ENCODE measurements at regions not wholly inside any gene's neighbourhood (a gene's known extent, or its start where the extent isn't known, plus 50 kb on each side); places are given as distances from the start of the nearest gene placed in this dataset.

DNA sequence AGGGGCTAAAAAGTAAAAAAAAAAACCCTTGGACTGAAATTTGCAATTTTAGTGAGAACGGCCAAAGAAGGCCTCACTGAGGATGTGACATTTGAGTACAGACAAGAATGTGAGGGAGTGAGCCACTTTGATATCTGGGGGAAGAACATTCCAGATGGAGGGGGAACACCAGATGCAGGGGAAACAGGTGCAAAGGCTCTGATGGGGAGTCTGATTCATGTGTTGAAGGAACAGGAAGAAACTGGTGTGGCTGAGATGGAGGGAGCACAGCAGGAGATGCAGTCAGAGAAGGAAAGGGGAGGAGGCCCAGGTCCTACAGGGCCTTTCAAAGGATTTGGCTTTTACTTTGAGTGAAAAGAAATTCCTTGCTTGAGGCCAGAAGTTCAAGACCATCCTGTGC lies 615.7 kb upstream of the NRP1 start:
- intact Hi-C loops (cut with DNase I; ENCODE audit: low total_unique reads) = no loop called here
- no peaks in the 10 kb centered on the region for H3K4me1 ChIP-seq
- H3K36me3 ChIP-seq (ENCODE audit: low read depth, missing control alignments) = no peaks in the 10 kb centered on the region
- no peak overlapping the region for H3K27ac ChIP-seq
- no peak for DNase-seq
- TF ChIP-seq, protein P1, sequence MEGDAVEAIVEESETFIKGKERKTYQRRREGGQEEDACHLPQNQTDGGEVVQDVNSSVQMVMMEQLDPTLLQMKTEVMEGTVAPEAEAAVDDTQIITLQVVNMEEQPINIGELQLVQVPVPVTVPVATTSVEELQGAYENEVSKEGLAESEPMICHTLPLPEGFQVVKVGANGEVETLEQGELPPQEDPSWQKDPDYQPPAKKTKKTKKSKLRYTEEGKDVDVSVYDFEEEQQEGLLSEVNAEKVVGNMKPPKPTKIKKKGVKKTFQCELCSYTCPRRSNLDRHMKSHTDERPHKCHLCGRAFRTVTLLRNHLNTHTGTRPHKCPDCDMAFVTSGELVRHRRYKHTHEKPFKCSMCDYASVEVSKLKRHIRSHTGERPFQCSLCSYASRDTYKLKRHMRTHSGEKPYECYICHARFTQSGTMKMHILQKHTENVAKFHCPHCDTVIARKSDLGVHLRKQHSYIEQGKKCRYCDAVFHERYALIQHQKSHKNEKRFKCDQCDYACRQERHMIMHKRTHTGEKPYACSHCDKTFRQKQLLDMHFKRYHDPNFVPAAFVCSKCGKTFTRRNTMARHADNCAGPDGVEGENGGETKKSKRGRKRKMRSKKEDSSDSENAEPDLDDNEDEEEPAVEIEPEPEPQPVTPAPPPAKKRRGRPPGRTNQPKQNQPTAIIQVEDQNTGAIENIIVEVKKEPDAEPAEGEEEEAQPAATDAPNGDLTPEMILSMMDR (IDR thresholded peaks at IDR 0.05) = no peak
- no peak for TF ChIP-seq POLR2A (IDR thresholded peaks at IDR 0.05)
- no peaks in the 10 kb centered on the region for H3K9me3 ChIP-seq
- H3K4me3 ChIP-seq = no peak overlapping the region
- H3K27me3 ChIP-seq = no peaks in the 10 kb centered on the region
- WGBS, 2 donors = 56 to 68% methylated on average over 1 of the region's 1 CpG

DNA sequence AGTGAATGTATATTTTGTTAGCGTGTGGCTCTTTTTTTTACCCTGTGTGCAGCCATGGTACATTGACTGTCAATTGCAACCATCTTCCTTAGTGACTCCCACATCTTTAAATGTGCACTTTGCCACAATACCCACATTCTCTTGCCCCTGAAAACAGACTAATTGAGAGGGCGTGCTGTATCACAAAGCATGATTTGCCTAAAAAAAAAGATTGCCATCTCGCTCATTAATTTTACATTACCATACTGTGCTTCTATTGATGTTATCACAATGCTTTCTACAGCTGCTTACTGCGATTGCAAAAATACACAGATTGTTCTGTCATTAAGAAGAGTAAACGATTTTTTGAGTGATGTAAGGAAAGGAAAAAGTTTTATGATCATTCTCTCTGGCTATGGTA lies 613.1 kb upstream of the NRP1 start:
- Histone ChIP-seq H3K9me3 (no peaks in the 10 kb centered on the region), H3K4me1 (no peaks in the 10 kb centered on the region), H3K36me3 (ENCODE audit: low read depth, missing control alignments) (no peaks in the 10 kb centered on the region), H3K27me3 (no peaks in the 10 kb centered on the region), H3K4me3 (no peak overlapping the region), H3K27ac (no peak overlapping the region)
- WGBS, 2 donors = 87 to 88% methylated on average over 5 of the region's 5 CpGs
- intact Hi-C loops (cut with DNase I; ENCODE audit: low total_unique reads) = no loop called here
- no peak for DNase-seq
- no peak for TF ChIP-seq POLR2A (IDR thresholded peaks at IDR 0.05)
- TF ChIP-seq, protein P1 (IDR thresholded peaks at IDR 0.05) = no peak

DNA sequence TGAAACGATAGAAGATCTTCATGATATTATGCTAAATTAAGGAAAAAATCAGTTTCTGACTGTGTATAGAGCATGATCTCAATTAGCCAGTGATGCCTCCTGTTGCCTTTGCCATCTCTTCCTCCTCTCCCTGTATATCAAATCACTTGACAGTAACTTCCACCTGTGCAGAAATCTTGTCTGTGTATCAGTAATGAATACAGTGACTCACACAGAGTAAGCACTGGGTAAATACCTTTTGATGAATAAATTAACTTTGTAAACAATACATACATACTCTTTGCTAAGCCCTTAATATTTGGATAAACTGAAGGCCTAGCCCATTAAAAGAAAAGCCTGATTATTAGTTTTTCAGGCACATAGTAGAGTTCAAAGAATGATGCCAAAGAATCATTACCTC lies 610.6 kb upstream of the NRP1 start:
- H3K27me3 ChIP-seq = no peaks in the 10 kb centered on the region
- 67 to 82% methylated on average over 1 of the region's 1 CpG for WGBS, 2 donors
- no peaks in the 10 kb centered on the region for H3K4me1 ChIP-seq
- no peak for DNase-seq
- H3K9me3 ChIP-seq = no peaks in the 10 kb centered on the region
- intact Hi-C loops (cut with DNase I; ENCODE audit: low total_unique reads) = no loop called here
- TF ChIP-seq, protein P1 (IDR thresholded peaks at IDR 0.05) = no peak
- no peak overlapping the region for H3K27ac ChIP-seq
- H3K36me3 ChIP-seq (ENCODE audit: low read depth, missing control alignments) = no peaks in the 10 kb centered on the region
- H3K4me3 ChIP-seq = no peak overlapping the region

- intact Hi-C loops (cut with DNase I; ENCODE audit: low total_unique reads) = no loop called here
- Histone ChIP-seq H3K4me3 (no peak overlapping the region), H3K27me3 (no peaks in the 10 kb centered on the region), H3K4me1 (no peaks in the 10 kb centered on the region), H3K9me3 (no peaks in the 10 kb centered on the region), H3K36me3 (ENCODE audit: low read depth, missing control alignments) (no peaks in the 10 kb centered on the region), H3K27ac (no peak overlapping the region)
- DNase-seq = no peak
- 87 to 89% methylated on average over 6 of the region's 6 CpGs for WGBS, 2 donors
- no peak for TF ChIP-seq POLR2A (IDR thresholded peaks at IDR 0.05)
Measured at GRCh38 chr10:33942508-33942907, 608.0 kb upstream of the NRP1 start.

GRCh38 chr10:33939892-33940291 lies 605.4 kb upstream of the NRP1 start:
- WGBS, 2 donors = 87 to 90% methylated on average over 3 of the region's 3 CpGs
- no peaks in the 10 kb centered on the region for H3K9me3 ChIP-seq

More at GRCh38 chr10:33939892-33940291, 605.4 kb upstream of the NRP1 start:
- TF ChIP-seq POLR2A (IDR thresholded peaks at IDR 0.05) = no peak
- TF ChIP-seq, protein P1 (IDR thresholded peaks at IDR 0.05) = no peak
- no peak for DNase-seq
- no peaks in the 10 kb centered on the region for H3K4me1 ChIP-seq
- H3K27ac ChIP-seq = no peak overlapping the region
- no peaks in the 10 kb centered on the region for H3K27me3 ChIP-seq
- no peak overlapping the region for H3K4me3 ChIP-seq
- intact Hi-C loops (cut with DNase I; ENCODE audit: low total_unique reads) = no loop called here
- H3K36me3 ChIP-seq (ENCODE audit: low read depth, missing control alignments) = no peaks in the 10 kb centered on the region
